Ammon's horn (tissue), 1 donor: ENCODE measurements at regions not wholly inside any gene's neighbourhood (a gene's known extent, or its start where the extent isn't known, plus 50 kb on each side); places are given as distances from the start of the nearest gene placed in this dataset.
"Not testable (repeated sequence)": the region's sequence is repeated elsewhere in the genome, so short reads cannot be mapped to it uniquely, and the experiment has no call there.

Experiments
- DNase-seq: peaks from one replicate; pipeline ENCODE4 v3.0.0-alpha.2; 2016; ENCODE audit warnings: low spot score

DNA sequence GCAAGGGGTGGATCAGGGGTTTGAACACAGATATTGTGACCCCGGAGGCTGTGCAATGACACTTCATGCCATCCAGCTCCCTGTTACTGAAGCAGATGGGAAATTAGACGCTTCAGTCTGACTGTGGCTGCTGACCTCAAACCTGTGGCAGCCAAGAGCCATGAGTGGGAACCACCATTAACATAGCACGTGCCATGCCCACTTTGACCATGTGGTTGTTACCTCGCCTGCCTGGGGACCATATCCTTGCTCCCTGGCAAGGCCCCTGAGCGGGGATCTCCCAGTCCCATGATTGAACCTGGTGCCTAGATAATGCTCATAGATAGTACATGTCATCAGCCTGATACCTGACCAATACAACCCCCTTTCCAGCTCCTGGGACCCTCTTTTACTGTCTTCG is 68.9 kb downstream of the CYP26B1 start:
- no peak for DNase-seq

GRCh38 chr2:72077702-72078169 is 69.9 kb downstream of the CYP26B1 start:
- no peak for DNase-seq

GRCh38 chr2:72073373-72073772 is 74.3 kb downstream of the CYP26B1 start:
- not testable (repeated sequence) for DNase-seq

DNA sequence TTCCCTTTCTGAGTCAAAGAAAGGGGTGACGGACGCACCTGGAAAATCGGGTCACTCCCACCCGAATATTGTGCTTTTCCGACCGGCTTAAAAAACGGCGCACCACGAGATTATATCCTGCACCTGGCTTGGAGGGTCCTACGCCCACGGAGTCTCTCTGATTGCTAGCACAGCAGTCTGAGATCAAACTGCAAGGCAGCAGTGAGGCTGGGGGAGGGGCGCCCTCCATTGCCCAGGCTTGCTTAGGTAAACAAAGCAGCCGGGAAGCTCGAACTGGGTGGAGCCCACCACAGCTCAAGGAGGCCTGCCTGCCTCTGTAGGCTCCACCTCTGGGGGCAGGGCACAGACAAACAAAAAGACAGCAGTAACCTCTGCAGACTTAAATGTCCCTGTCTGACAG is 83.5 kb downstream of the CYP26B1 start:
- not testable (repeated sequence) for DNase-seq

DNA sequence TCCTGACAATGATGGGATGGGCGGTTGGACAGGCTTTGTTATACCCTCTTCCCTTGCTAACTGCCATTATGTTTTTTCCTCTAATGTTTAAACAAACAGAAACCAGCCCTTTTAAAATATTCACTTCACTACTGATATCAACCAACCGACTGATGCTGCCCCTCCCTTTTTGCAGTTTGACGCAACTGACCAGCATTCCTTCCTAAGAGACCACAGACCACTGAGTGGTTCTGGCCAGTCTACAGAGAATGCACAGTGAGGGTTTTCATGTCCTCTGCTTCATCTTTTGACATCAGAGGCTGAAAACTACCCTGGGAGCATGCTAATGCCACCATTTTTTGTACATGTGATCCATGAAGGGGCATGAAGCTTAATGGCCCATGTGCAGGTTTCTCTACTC is 85.3 kb downstream of the CYP26B1 start:
- DNase-seq = no peak

- no peak for DNase-seq
Measured at GRCh38 chr2:72057308-72057707, 90.4 kb downstream of the CYP26B1 start.

DNA sequence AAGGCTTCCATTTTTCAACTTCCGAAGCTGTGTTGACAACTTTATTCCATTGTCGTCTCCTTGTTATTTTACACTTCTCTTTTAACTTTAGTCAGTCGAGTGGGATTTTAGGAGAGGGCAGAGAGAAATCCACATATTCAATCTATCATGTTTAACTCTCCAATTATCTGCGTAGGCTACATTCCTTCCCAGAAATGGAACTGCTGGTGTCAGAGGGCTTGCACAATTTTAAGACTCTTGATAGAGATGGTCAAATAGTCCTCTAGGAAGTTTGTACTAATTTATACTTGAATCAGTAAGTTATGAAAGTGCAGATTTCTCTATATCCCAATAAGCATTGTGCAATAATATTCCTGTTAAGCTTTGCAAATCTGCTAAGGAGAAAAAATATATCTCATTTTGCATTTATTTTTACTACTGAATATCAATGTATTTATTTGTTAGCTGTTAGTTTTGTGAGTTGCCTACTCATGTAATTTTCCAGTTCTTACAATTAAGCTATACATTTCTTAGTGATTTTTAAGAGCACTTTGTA is 95.6 kb downstream of the CYP26B1 start:
- DNase-seq = no peak

GRCh38 chr2:72051204-72051603 is 96.5 kb downstream of the CYP26B1 start:
- DNase-seq = no peak

DNA sequence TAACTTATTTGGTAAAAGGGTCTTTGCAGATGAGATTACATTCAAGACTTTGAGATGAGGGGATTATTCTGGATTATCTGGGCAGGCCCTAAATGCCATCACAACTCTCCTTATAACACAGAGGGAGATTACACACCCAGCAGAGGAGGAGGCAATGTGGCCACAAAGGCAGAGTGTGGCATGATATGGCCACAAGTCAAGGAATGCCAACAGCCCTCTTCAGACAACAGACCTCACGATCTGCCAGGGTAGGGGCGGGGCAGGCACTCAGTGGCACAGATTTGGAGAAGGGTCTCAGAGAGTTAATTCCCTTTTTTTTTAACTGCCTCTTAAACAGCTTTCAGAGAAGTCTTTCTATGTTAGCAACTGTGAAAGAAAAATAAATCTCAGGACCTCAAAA is 96.9 kb downstream of the CYP26B1 start:
- no peak for DNase-seq

GRCh38 chr2:72048881-72049477 is 98.7 kb downstream of the CYP26B1 start:
- DNase-seq = no peak

- no peak for DNase-seq
Measured at GRCh38 chr2:72043985-72044384, 103.7 kb downstream of the CYP26B1 start.

DNA sequence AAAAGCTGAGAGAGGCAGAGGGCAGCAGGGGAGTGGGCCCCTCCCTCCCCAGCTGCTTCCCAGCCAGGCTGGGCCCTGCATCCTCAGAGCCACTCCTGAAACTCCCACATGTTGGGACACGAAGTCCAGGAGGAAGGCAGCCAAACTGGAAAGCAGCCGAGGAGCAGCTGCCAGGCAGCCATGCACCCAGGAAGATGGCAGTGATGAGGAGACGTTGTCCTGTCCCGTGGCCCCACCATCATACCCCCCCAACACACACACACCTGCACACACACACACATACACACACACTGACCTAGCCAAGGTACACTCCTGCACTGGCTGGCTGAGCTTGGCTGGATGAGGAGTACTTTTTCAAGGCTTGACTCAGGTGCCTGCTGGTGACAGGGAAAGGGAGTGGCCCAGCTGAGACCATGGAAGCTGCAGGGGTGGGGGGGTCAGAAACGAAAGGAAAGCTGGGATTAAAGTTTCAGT is 106.0 kb downstream of the CYP26B1 start:
- DNase-seq = no peak

DNA sequence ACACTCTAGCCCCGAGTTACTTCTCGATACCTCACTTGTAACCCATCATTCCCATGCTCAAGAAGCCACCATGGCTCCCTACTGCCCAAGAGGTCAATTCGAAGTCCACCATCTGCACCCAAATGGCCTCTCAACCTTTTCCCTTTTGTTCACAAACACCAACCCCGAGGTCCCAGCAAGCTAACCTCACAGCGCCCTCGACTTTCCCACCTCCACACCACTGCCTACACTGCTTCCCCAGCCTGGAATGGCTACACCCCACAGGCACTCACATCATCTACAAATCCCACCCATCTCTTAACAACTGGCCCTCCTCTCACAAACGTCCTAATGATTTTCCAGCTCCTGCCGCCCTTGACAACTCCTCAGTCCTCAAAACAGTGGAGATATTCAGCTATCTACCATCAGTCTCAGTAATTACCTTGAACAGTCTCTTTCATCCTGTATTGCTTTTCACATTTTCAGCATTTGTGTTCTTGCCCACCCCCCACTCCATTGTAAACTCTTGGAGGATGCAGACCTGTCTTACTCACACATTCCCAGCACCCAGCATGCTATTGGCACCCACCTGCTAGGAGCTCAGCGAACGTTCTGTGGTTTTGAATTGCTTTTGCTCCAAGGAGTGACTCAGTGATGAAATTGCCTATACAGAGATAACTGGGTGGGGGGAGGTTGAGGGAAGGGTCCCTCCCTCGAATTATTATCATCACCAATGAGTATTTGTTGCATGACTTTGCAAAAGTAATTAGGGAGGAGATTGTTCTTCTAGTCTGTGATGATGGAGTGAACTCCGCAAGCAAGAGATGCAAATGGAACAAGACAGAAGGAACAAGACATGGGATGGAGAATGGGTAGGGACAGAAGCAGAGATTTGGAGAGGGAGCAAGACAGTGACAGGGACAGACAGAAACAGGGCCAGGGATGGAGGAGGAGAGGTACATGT is 106.8 kb downstream of the CYP26B1 start:
- DNase-seq = no peak

- no peak for DNase-seq
Measured at GRCh38 chr2:72038524-72038923, 109.1 kb downstream of the CYP26B1 start.

DNA sequence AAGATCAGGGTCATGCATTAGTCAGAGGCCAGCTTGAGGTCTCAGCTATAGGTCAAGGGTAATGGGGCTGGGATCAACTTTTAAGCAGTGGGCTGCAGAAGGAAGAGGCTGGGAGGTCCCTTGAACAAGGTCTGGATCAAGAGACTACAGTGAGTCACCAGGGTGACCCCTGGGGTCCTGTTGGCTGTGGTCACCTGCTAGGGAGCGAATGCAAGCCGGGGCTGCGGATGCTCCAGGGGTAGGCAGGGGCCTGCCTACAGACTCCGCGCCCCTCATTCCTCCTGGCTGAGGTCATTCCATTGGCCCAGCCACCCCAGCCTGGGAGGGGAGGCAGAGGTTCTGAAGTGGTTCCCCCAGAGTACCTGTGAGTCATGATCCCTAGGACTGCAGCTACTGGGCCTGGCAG is 110.4 kb downstream of the CYP26B1 start:
- no peak for DNase-seq

DNA sequence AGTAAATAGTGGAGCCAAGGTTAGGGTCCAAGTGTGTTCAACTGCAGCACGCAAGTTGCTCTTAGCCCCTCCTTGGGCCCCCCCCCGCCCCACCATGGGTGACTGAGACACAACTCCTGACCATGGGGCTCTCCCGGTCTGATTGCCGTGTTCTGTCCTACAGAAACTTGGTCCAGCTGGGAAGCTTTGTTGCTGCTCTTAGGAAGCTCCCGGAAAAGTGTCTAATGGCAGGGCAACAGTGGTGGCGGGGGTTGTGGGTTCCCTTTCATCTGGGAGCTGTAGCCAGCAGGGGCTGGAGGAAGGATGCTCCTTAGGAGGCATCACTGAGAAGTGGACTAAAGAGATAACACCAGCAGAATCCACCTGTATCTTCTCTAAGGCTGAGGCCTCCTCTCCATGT is 111.1 kb downstream of the CYP26B1 start:
- no peak for DNase-seq

DNA sequence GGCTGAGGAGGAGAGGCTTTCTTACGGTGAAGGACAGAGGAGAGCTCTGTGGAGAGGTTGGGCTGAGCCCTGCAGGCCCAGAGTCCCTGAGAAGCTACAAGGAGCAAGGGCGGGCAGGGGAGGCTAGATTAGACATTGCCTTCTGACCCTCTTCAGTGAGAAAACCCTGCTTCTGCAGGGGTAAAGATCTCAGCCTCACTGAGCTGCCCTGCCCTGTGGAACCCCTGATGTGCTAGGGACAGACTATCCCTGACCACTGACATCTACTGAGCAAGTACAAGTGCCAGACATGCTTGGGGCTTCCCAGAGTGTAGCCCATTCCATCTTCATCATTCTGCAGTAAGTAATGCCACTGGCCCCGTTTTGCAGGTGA is 111.5 kb downstream of the CYP26B1 start:
- DNase-seq = no peak

- DNase-seq = no peak
Measured at GRCh38 chr2:72035518-72036172, 112.0 kb downstream of the CYP26B1 start.

GRCh38 chr2:72034353-72035095 is 113.1 kb downstream of the CYP26B1 start:
- no peak for DNase-seq

- DNase-seq = no peak
Measured at GRCh38 chr2:72033636-72034035, 114.0 kb downstream of the CYP26B1 start.

- no peak for DNase-seq
Measured at GRCh38 chr2:72032481-72033041, 115.1 kb downstream of the CYP26B1 start.
